Mesendoderm (in vitro differentiated cells): ENCODE measurements at regions not wholly inside any gene's neighbourhood (a gene's known extent, or its start where the extent isn't known, plus 50 kb on each side); places are given as distances from the start of the nearest gene placed in this dataset.

ENCODE experiments used
- DNase-seq: peaks from one replicate; pipeline ENCODE4 v3.0.0; 2013
- H2AK5ac ChIP-seq: 2 replicates; pipeline ENCODE4 v1.6.1; 2013; ENCODE audit warnings: low read length, inconsistent platforms
- H2BK120ac ChIP-seq: 2 replicates; pipeline ENCODE4 v1.6.1; 2013; ENCODE audit warnings: low read depth, mild to moderate bottlenecking, low read length, moderate library complexity, mixed read lengths
- H2BK15ac ChIP-seq: replicated peaks from 2 replicates; pipeline ENCODE4 v1.6.1; 2013; ENCODE audit warnings: low read depth, mild to moderate bottlenecking, moderate library complexity
- H2BK5ac ChIP-seq: 2 replicates; pipeline ENCODE4 v1.6.1; 2013; ENCODE audit warnings: low read length, inconsistent platforms
- H3K18ac ChIP-seq: 2 replicates; pipeline ENCODE4 v1.6.1; 2013; ENCODE audit warnings: mild to moderate bottlenecking, low read length, mixed read lengths
- H3K23ac ChIP-seq: one replicate; pipeline ENCODE4 v1.6.1; 2013; ENCODE audit warnings: low read length
- H3K27ac ChIP-seq: 2 replicates; pipeline ENCODE4 v1.5.1; 2013; ENCODE audit warnings: low read depth, mild to moderate bottlenecking, inconsistent platforms, low read length, moderate library complexity
- H3K27me3 ChIP-seq: 2 replicates; pipeline ENCODE4 v1.6.1; 2013; ENCODE audit warnings: low read length, control low read depth, mild to moderate bottlenecking, inconsistent platforms; ENCODE audit not compliant: insufficient read depth, poor library complexity
- H3K36me3 ChIP-seq: 2 replicates; pipeline ENCODE4 v1.6.1; 2013; ENCODE audit warnings: low read length, inconsistent platforms; ENCODE audit not compliant: control insufficient read depth, insufficient read depth
- H3K4ac ChIP-seq: one replicate; pipeline ENCODE4 v1.6.1; 2013; ENCODE audit warnings: low read depth, mild to moderate bottlenecking, low read length, moderate library complexity
- H3K4me1 ChIP-seq: 2 replicates; pipeline ENCODE4 v1.6.1; 2013; ENCODE audit warnings: low read depth, low read length, inconsistent platforms; ENCODE audit not compliant: control insufficient read depth
- H3K4me2 ChIP-seq: 2 replicates; pipeline ENCODE4 v1.6.1; 2013; ENCODE audit warnings: low read length
- H3K4me3 ChIP-seq: 2 replicates; pipeline ENCODE4 v1.5.1; 2013; ENCODE audit warnings: mild to moderate bottlenecking, low read length
- H3K56ac ChIP-seq: one replicate; pipeline ENCODE4 v1.6.1; 2013; ENCODE audit warnings: low read length
- H3K79me1 ChIP-seq: 2 replicates; pipeline ENCODE4 v1.6.1; 2013; ENCODE audit warnings: low read length, inconsistent platforms
- H3K79me2 ChIP-seq: 2 replicates; pipeline ENCODE4 v1.6.1; 2013; ENCODE audit warnings: mild to moderate bottlenecking, low read length; ENCODE audit not compliant: control insufficient read depth, insufficient read depth
- H3K9ac ChIP-seq: 2 replicates; pipeline ENCODE4 v1.6.1; 2013; ENCODE audit warnings: low read length, inconsistent platforms
- H4K5ac ChIP-seq: one replicate; pipeline ENCODE4 v1.6.1; 2013; ENCODE audit warnings: low read length
- H4K8ac ChIP-seq: one replicate; pipeline ENCODE4 v1.6.1; 2013; ENCODE audit warnings: low read depth, mild to moderate bottlenecking, control low read depth, low read length, moderate library complexity
- WGBS: extraction: QIAGEN DNeasy Blood & Tissue Kit; methylation state at CpG from one replicate; pipeline ENCODE4 v1.1.7; 2013; ENCODE audit warnings: low lambda C conversion rate, missing lambda C conversion rate; ENCODE audit not compliant: insufficient coverage; ENCODE audit errors: extremely low coverage; 5-methylcytosine and 5-hydroxymethylcytosine counted together

DNA sequence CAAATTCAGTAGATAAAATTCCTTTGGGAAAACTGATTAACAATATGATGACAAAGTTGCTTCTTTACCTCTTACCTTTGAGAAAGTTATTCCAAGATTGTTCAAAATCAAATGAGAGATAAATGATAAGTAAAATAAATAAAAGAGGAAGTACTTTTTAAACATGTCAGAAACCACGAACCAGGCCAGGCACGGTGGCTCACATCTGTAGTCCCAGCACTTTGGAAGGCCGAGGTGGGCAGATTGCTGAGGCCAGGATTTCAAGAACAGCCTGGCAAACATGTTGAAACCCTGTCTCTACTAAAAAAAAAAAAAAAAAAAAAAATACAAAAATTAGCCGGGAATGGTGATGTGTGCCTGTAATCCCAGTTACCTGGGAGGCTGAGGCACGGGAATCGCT is 296.6 kb downstream of the HGF start:
- Histone ChIP-seq H3K79me1 (no peaks in the 10 kb centered on the region), H3K79me2 (no peaks in the 10 kb centered on the region), H3K56ac (no peak overlapping the region), H3K4ac (no peak overlapping the region), H3K18ac (no peak overlapping the region), H2BK120ac (no peak overlapping the region), H3K4me3 (no peak overlapping the region), H2AK5ac (no peak overlapping the region), H2BK15ac (no peak overlapping the region), H4K8ac (no peak overlapping the region), H3K9ac (no peak overlapping the region), H3K27me3 (no peaks in the 10 kb centered on the region), H3K27ac (no peak overlapping the region), H3K4me1 (no peaks in the 10 kb centered on the region), H2BK5ac (no peak overlapping the region), H3K23ac (no peak overlapping the region), H4K5ac (no peak overlapping the region), H3K36me3 (no peaks in the 10 kb centered on the region), H3K4me2 (no peak overlapping the region)
- no peak for DNase-seq
- no CpG with 5 or more reads among the region's 6 CpGs for WGBS

DNA sequence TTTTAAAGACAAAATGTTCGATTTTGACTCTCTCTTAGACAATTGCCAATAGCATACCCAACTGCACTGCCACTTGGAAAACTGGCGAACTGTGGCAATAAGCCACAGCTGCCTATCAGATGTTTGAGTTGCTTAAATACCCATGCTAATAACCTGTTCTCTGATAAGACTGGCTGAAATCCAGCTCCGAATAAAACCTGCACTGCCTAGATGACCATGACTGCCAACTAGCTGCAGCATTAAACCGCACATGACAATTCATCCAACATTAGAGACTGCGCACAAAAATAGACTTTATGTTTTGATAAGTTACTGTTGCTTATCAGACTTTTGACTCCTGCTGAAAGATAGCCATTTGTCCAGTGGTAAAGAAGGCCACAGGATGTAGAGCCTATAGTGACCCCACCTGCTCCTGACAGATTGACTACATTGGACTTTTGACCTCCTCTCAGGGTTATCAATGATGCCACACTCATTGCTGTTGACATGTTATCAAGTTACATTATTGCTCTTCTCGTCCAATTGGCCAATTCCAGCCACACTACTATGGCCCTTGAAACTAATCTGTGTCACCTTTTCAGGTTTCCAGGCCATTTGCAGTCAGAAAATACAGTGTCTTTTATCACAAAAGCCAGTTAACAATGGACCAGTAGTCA is 299.0 kb downstream of the HGF start:
- Histone ChIP-seq H2AK5ac (no peak overlapping the region), H2BK5ac (no peak overlapping the region), H3K36me3 (no peaks in the 10 kb centered on the region), H3K4me2 (no peak overlapping the region), H4K5ac (no peak overlapping the region), H3K18ac (no peak overlapping the region), H3K56ac (no peak overlapping the region), H2BK15ac (no peak overlapping the region), H3K27me3 (no peaks in the 10 kb centered on the region), H3K4me1 (no peaks in the 10 kb centered on the region), H4K8ac (no peak overlapping the region), H3K4me3 (no peak overlapping the region), H2BK120ac (no peak overlapping the region), H3K27ac (no peak overlapping the region), H3K23ac (no peak overlapping the region), H3K4ac (no peak overlapping the region), H3K79me2 (no peaks in the 10 kb centered on the region), H3K79me1 (no peaks in the 10 kb centered on the region), H3K9ac (no peak overlapping the region)
- WGBS = no CpG with 5 or more reads among the region's 6 CpGs
- no peak for DNase-seq

DNA sequence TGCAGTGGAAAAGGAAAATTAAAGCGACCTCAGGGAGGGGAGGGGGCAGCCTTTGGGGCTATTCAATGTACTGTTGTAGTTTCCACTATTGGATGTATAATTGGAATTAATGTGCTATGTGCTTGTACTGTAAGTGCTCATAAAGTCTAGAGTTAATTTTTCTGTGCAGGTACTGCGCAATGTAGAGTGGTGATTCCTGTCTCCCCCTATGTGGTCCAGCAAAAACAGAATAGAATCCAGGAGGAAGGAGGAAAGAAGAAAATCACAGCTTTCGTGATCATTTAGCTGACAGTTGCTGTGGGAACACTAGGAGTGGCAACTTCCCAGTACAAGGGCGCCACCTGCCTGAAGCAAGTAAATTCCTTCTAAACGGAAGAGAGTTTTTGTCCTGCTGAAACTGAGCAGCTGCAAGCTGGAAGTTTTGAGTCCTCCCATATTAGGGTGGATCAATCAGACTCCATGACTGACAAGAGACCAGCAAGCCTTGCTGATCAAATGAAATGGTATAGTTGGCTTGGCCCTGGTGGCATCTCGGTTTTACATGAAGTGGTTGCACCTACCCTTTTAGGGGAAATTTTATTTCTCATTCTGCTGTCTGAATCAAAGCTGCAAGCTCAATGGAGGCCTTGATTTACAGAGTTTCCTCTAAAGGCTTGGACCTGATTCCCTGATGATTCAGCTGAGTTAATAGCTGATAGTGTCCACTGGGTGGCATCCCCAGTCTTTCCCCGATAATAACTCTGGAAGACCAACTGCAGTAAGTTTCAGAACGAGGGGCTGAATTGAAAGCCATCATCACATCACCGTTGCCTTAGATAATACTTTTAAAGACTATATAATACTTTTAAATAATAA is 299.8 kb downstream of the HGF start:
- no CpG with 5 or more reads among the region's 9 CpGs for WGBS
- Histone ChIP-seq H3K79me1 (no peaks in the 10 kb centered on the region), H3K79me2 (no peaks in the 10 kb centered on the region), H3K36me3 (no peaks in the 10 kb centered on the region), H2BK5ac (no peak overlapping the region), H3K18ac (no peak overlapping the region), H3K4me3 (no peak overlapping the region), H2BK15ac (no peak overlapping the region), H2BK120ac (no peak overlapping the region), H3K23ac (no peak overlapping the region), H4K8ac (no peak overlapping the region), H3K4me1 (no peaks in the 10 kb centered on the region), H3K9ac (peak overlapping the region; percentile 22), H3K4ac (no peak overlapping the region), H3K27me3 (no peaks in the 10 kb centered on the region), H3K4me2 (no peak overlapping the region), H4K5ac (no peak overlapping the region), H3K56ac (peak overlapping the region; percentile 71), H2AK5ac (no peak overlapping the region), H3K27ac (no peak overlapping the region)
- peak; percentile 83 for DNase-seq

DNA sequence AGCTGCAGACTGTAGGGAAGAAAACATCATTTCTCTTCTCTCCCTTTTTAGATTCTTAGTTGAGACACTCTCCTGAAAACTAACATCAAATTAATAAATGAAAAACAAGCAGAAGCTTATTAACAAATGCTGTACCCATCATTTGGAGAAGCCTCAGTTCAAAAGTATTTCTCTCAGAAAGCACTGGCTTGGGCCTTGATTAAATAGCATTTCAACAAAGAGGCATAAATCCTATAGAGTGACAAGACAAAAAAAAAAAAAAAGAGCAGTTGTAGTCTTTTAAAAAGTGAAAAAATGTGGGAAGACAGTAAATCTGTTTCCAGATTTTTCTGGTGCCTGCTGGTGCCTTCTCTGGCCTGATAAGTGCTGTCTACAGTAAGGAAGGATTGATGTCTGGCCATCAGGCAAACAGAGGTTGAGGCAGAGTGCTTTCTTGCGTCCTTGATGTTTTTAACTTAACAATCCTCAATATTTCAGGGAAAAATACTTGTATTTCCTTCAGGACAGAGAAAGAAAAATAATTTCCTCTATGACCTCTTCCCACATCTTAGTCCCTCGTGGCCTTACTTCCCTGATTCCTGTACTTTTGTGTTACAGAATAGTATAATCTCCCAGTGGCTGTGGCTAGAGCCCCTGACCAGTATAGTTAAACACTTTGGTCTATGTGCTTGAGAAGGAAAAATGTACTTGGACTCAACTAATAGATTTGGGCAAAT is 300.5 kb downstream of the HGF start:
- no peak overlapping the region for H3K18ac ChIP-seq
- H3K79me2 ChIP-seq = no peaks in the 10 kb centered on the region
- no peaks in the 10 kb centered on the region for H3K4me1 ChIP-seq
- H3K36me3 ChIP-seq = no peaks in the 10 kb centered on the region
- H3K79me1 ChIP-seq = no peaks in the 10 kb centered on the region
- no peak for DNase-seq
- no peak overlapping the region for H3K23ac ChIP-seq
- H4K5ac ChIP-seq = no peak overlapping the region
- no peak overlapping the region for H4K8ac ChIP-seq
- no peak overlapping the region for H3K56ac ChIP-seq
- H2BK120ac ChIP-seq = no peak overlapping the region
- H2BK15ac ChIP-seq = no peak overlapping the region
- WGBS = no CpG with 5 or more reads among the region's 2 CpGs
- no peak overlapping the region for H3K4ac ChIP-seq
- H3K27ac ChIP-seq = no peak overlapping the region
- no peak overlapping the region for H2AK5ac ChIP-seq
- no peak overlapping the region for H3K9ac ChIP-seq
- H3K27me3 ChIP-seq = no peaks in the 10 kb centered on the region
- H2BK5ac ChIP-seq = no peak overlapping the region
- H3K4me3 ChIP-seq = no peak overlapping the region
- no peak overlapping the region for H3K4me2 ChIP-seq

DNA sequence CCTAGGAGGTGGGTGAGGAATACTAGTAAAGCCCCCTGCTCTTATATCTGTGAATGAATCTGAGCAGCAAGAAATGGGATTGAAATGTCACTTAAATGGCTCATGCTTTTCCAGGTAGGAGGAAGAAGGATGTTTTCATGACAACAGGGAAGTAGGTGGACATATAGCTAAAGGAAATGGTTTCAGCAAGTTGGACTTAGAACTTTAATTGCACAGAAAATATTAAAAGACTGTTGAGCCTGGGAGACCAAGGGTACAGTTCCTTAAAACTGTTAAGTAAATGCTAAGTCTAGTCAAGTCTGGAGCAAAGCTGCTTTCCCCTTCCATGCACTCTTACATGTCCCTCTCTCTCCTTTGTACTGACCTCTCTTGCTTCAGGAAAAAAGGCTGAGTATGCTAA is 301.3 kb downstream of the HGF start:
- H3K79me2 ChIP-seq = no peaks in the 10 kb centered on the region
- H3K4me1 ChIP-seq = no peaks in the 10 kb centered on the region
- no peak overlapping the region for H3K4me3 ChIP-seq
- H3K4ac ChIP-seq = no peak overlapping the region
- no peak overlapping the region for H3K18ac ChIP-seq
- H2BK5ac ChIP-seq = no peak overlapping the region
- H3K9ac ChIP-seq = no peak overlapping the region
- no peak for DNase-seq
- H3K79me1 ChIP-seq = no peaks in the 10 kb centered on the region
- H3K23ac ChIP-seq = no peak overlapping the region
- no peak overlapping the region for H4K5ac ChIP-seq
- H3K56ac ChIP-seq = no peak overlapping the region
- H2BK120ac ChIP-seq = no peak overlapping the region
- no peak overlapping the region for H3K4me2 ChIP-seq
- no peaks in the 10 kb centered on the region for H3K36me3 ChIP-seq
- no peak overlapping the region for H2BK15ac ChIP-seq
- no peaks in the 10 kb centered on the region for H3K27me3 ChIP-seq
- no peak overlapping the region for H2AK5ac ChIP-seq
- H4K8ac ChIP-seq = no peak overlapping the region
- no peak overlapping the region for H3K27ac ChIP-seq
